Activated CD4-positive, alpha-beta memory T cell treated with anti-CD3 and anti-CD28 coated beads, Interleukin-2, amount 10 ng/mL, durations not matched to agents 7 days and 5 days (primary cell): ENCODE measurements at regions not wholly inside any gene's neighbourhood (a gene's known extent, or its start where the extent isn't known, plus 50 kb on each side); places are given as distances from the start of the nearest gene placed in this dataset.
"Not testable (repeated sequence)": the region's sequence is repeated elsewhere in the genome, so short reads cannot be mapped to it uniquely, and the experiment has no call there.

ENCODE experiments used
- CTCF ChIA-PET: fragments of 350-600 bp; sonication (Branson Sonifier 250); formaldehyde crosslinking; loops from one replicate; lab custom pipeline; 2021; ENCODE audit warnings: antibody characterized with exemption, inconsistent platforms; lab: Charles Lee
- POLR2A ChIA-PET: fragments of 350-600 bp; sonication (Branson Sonifier 250); formaldehyde crosslinking; loops from one replicate; lab custom pipeline; 2021; ENCODE audit warnings: antibody characterized with exemption; lab: Charles Lee
- DNase-seq: peaks from one replicate; pipeline ENCODE4 v3.0.0-alpha.2; 2020
- H3K27ac Mint-ChIP-seq: one replicate; pipeline ENCODE4 v1.8.0; 2021; ENCODE audit warnings: mild to moderate bottlenecking, mixed read lengths
- H3K27me3 Mint-ChIP-seq: one replicate; pipeline ENCODE4 v1.8.0; 2021; ENCODE audit warnings: mixed read lengths
- H3K36me3 Mint-ChIP-seq: one replicate; pipeline ENCODE4 v1.8.0; 2021; ENCODE audit warnings: low read depth, mixed read lengths
- H3K4me1 Mint-ChIP-seq: one replicate; pipeline ENCODE4 v1.8.0; 2021; ENCODE audit warnings: mixed read lengths
- H3K4me3 Mint-ChIP-seq: one replicate; pipeline ENCODE4 v1.8.0; 2021; ENCODE audit warnings: mild to moderate bottlenecking, mixed read lengths
- H3K9me3 Mint-ChIP-seq: one replicate; pipeline ENCODE4 v1.8.0; 2021; ENCODE audit warnings: mixed read lengths

DNA sequence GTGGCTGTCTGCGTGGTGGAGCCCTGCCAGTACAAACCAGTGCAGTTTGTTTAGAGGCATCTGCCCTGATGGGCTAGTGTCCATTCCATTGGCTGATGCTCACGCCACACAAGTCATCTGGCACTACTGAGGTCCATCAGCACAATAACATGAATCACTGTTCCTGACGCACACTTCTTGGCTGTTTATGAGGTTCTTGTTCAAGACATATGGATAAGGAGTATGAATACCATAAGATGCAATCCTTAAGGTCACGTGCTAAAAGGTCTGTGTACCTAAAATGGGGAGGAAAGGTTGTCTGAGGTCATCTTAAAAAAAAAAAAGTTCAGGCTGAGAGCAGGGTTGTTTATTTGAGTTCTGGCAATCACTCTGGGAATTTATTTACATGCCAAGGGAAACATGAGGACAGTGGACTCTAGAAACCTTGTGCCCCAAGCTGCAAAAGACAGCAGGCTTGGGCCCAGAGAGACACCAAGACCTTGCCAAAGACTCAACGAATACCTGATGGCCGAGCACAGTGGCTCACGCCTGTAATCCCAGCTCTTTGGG, 54.1 kb upstream of the SHLD1 start:
- no peak for DNase-seq
- H3K4me1 Mint-ChIP-seq, result no peaks in the 10 kb centered on the region
- ChIA-PET CTCF (no interaction called here), POLR2A (no interaction called here)
- no peaks in the 10 kb centered on the region for H3K27me3 Mint-ChIP-seq
- no peak overlapping the region for H3K4me3 Mint-ChIP-seq
- no peak overlapping the region for H3K27ac Mint-ChIP-seq
- H3K9me3 Mint-ChIP-seq, result no peaks in the 10 kb centered on the region
- no peaks in the 10 kb centered on the region for H3K36me3 Mint-ChIP-seq

DNA sequence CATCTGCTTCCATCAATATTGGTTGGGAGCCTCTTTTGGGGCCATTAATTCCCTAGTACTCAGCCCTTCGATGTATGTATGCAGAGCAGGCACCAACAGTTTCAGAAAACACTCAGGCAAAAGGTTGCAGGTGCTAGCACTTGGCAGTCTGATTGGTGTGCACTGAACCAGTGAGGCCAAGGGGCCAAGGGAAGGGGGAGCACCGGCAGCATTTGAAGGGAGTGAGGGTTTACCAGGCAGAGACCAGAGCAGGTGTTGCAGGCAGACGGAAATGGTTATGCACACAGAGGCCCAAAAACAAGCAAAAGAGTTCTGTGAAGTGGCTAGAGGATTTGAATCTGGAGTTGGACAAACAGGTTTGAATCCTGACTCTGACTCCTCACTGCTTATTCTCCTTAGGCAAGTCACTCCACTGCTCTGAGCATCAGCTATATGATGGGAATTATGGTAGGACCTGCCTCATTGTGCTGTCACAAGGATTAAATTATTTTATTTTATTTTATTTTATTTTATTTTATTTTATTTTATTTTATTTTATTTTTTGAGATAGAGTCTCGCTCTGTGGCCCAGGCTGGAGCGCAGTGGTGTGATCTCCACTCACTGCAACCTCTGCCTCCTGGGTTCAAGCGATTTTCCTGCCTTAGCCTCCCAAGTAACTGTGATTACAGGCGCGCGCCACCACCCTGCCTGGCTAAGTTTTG, 58.1 kb upstream of the SHLD1 start:
- no peak for DNase-seq
- CTCF ChIA-PET, result no interaction called here
- no peak overlapping the region for H3K27ac Mint-ChIP-seq

DNA sequence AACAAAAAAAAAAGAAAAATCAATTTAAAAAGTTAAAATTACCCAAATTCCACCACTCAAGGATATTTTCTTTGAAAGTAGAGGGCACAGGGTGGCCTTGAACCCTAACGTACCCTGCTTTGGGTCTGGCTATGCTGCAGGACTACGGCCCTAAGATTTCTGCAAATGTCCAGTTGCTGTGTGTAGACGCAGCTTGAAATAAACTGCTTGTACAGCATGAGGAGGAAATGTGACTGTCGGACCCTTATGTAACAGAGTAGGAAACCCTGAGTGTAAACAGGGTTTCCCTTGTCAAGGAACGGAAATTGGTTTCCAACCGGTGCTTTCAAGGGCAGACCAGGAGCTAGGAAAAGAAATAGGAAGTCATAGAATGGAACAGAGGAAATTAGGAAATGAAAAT, 60.7 kb upstream of the SHLD1 start:
- Mint-ChIP-seq H3K27me3 (no peaks in the 10 kb centered on the region), H3K27ac (no peak overlapping the region), H3K36me3 (no peaks in the 10 kb centered on the region), H3K4me1 (no peaks in the 10 kb centered on the region), H3K4me3 (no peak overlapping the region), H3K9me3 (no peaks in the 10 kb centered on the region)
- ChIA-PET CTCF (no interaction called here), POLR2A (no interaction called here)
- no peak for DNase-seq

More for the DNA sequence above, 58.1 kb upstream of the SHLD1 start:
- Mint-ChIP-seq H3K36me3 (no peaks in the 10 kb centered on the region), H3K27me3 (no peaks in the 10 kb centered on the region), H3K4me3 (no peak overlapping the region), H3K4me1 (no peaks in the 10 kb centered on the region), H3K9me3 (no peaks in the 10 kb centered on the region)
- POLR2A ChIA-PET, result no interaction called here

DNA sequence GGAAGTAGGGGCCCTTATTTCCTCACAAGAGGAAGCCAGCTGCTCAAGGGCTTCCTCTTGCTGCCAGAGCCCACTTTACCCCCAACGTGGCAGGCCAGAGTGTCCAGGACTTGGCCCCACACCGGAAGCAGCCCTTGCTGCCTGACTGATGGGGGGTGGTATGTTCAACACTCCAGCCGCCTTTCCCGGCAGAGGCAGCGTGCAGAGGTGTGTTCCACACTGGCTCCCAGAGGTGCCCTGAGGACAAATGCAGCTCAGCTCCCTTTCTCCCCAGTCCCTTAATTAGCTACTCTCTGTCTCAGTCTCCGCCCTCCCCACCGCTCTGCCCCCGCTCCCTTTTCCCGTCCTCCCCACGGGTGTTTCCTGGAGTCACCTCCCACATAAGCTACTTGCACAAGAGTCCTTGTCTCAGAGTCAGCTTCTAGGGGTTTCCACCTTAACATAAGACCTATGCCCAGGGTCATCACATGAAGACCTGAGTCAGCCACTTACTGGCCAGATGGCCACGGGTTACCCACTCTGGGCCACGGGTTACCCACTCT, 61.7 kb upstream of the SHLD1 start:
- Mint-ChIP-seq H3K4me3 (no peak overlapping the region), H3K27me3 (no peaks in the 10 kb centered on the region), H3K9me3 (no peaks in the 10 kb centered on the region), H3K36me3 (no peaks in the 10 kb centered on the region), H3K4me1 (no peaks in the 10 kb centered on the region), H3K27ac (no peak overlapping the region)
- DNase-seq, result no peak
- ChIA-PET CTCF (no interaction called here), POLR2A (no interaction called here)

DNA sequence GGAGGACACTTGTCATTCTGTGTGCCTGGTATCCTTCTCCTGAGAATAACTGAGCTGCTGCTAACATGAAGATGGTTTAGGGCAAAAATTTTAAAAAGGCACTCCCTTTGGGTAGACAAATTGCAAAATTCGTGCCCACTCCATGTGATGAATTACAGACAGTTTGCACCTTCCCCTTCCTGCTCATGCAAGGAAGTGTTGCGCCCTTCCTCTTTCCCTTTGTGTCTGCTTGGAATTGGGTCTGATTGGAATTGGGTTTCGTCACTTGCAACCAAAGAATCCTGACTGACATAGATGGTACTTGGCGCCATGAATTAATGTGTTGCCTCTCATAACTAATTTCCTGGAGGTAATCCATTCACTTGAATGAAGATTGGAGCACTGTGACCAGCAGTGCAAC, 62.3 kb upstream of the SHLD1 start:
- ChIA-PET CTCF (interaction anchor here (0.6 kb wide), 1 partner anchor 159 kb away, joined by 3 read pairs; no protein-coding TSS in a partner anchor), POLR2A (no interaction called here)
- no peaks in the 10 kb centered on the region for H3K36me3 Mint-ChIP-seq
- no peaks in the 10 kb centered on the region for H3K9me3 Mint-ChIP-seq
- H3K4me3 Mint-ChIP-seq, result no peak overlapping the region
- no peaks in the 10 kb centered on the region for H3K4me1 Mint-ChIP-seq
- no peak for DNase-seq
- no peak overlapping the region for H3K27ac Mint-ChIP-seq
- no peaks in the 10 kb centered on the region for H3K27me3 Mint-ChIP-seq

DNA sequence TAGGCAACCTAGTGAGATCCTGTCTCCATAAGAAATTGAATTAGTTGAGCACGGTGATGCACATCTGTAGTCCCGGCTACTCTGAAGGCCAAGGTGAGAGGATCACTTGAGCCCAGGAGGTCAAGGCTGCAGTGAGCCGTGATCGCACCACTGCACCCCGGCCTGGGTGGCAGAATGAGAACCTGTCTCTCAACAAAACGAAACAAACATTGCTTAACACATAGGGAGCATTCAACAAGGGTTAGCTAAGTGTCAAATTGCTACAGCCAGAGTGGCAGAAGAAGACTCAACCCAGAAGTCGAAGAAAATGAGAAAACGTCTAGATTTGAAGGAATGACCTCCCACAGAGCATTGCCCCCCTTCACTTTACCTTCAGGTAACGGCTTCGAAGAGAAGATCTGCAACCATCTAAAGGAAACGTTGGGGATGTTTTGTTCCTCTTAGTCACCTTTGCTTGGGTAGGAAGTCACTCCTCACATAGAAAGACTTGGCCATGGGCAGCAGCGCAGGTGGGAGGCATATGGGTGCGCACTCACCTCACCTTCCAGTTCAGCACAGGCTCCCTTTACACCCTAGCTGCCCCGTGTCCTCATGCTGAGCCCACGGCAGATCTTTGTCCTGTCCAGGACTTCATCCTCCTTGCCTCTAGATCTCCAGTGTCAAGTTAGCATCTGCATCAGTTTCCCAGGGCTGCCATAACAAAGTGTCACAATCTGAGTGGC, 63.7 kb upstream of the SHLD1 start:
- Mint-ChIP-seq H3K4me1 (no peaks in the 10 kb centered on the region), H3K4me3 (no peak overlapping the region), H3K36me3 (no peaks in the 10 kb centered on the region), H3K27ac (no peak overlapping the region), H3K27me3 (no peaks in the 10 kb centered on the region), H3K9me3 (no peaks in the 10 kb centered on the region)
- DNase-seq, result no peak
- ChIA-PET CTCF (no interaction called here), POLR2A (no interaction called here)

DNA sequence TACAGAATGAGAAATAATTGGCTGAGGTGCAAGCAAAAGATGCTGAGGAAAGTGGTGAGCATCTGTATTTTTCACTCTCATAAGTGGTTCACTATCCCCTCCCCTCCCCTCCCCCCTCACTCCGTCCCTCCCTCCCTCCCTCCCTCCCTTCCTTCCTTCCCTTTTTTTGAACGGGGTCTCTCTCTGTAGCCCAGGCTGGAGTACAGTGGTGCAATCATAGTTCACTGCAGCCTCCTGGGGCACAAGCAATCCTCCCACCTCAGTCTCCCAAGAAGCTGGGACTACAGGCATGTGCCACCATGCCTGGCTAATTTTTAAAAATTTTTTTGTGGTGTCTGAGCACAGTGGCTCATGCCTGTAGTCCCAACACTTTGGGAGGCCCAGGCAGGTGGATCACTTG, 67.6 kb upstream of the SHLD1 start:
- H3K36me3 Mint-ChIP-seq, POLR2A ChIA-PET, H3K4me3 Mint-ChIP-seq, H3K4me1 Mint-ChIP-seq, H3K27me3 Mint-ChIP-seq, CTCF ChIA-PET, H3K27ac Mint-ChIP-seq, DNase-seq, H3K9me3 Mint-ChIP-seq: not testable (repeated sequence)

DNA sequence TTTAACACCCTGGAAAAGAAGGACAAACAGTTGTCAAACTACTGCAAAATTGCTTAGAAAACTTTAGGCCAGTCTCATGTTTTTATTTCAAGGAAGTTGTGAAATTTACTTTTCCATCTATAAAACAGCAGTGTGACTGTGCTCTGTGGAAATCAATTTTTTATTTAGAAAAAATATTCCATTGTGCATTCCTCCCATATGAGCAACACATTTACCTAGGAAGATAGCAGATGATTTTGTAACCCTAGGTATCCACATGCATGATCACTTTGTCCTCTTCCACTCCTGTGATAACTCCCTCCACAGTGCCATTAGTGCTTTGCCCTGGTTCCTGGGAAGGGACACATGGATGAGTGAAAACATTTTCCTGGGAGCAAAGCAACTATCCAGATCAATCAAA, 69.4 kb upstream of the GPCPD1 start:
- no peaks in the 10 kb centered on the region for H3K36me3 Mint-ChIP-seq
- CTCF ChIA-PET, result no interaction called here
- POLR2A ChIA-PET, result no interaction called here
- H3K27ac Mint-ChIP-seq, result no peak overlapping the region
- H3K9me3 Mint-ChIP-seq, result no peaks in the 10 kb centered on the region
- H3K4me1 Mint-ChIP-seq, result no peaks in the 10 kb centered on the region
- H3K27me3 Mint-ChIP-seq, result no peaks in the 10 kb centered on the region
- no peak overlapping the region for H3K4me3 Mint-ChIP-seq
- no peak for DNase-seq

DNA sequence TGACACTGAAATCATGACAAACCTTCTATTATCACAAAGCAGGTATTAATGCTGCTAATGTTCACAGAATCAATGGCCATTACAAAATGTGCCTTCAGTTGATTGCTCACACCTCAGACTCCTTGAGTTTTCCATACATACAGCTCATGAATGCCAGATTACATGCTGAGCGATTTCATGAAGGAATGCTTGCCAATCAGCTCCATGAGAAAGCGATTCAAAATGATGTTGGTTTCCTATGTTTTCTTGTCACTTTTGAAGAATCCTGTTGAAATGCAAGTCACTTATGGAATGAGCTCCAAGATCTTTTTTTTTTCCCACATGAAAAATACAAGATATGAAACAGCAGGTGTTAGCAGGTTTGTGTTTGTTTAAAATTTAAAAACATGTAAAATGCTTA, 68.0 kb upstream of the GPCPD1 start:
- ChIA-PET POLR2A (no interaction called here), CTCF (no interaction called here)
- Mint-ChIP-seq H3K9me3 (no peaks in the 10 kb centered on the region), H3K27me3 (no peaks in the 10 kb centered on the region), H3K4me3 (no peak overlapping the region), H3K4me1 (peaks cover 5% of the 10 kb centered on the region), H3K36me3 (no peaks in the 10 kb centered on the region), H3K27ac (no peak overlapping the region)
- DNase-seq, result no peak

DNA sequence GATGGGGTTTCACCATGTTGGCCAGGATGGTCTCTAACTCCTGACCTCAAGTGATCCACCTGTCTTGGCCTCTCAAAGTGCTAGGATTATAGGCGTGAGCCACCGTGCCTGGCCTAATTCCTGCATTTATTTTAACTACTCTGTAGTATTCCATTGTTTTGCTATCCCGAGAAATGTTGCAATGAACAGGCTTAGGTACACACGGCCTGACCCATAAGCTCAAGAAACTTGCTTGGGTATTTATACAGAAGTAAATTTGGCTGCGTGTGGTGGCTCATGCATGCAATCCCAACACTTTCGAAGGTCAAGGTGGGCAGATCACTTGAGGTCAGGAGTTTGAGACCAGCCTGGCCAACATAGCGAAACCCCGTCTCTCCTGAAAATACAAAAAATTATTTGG, 67.1 kb upstream of the GPCPD1 start:
- POLR2A ChIA-PET, H3K27ac Mint-ChIP-seq, H3K27me3 Mint-ChIP-seq, CTCF ChIA-PET, DNase-seq, H3K9me3 Mint-ChIP-seq, H3K4me3 Mint-ChIP-seq, H3K36me3 Mint-ChIP-seq, H3K4me1 Mint-ChIP-seq: not testable (repeated sequence)

DNA sequence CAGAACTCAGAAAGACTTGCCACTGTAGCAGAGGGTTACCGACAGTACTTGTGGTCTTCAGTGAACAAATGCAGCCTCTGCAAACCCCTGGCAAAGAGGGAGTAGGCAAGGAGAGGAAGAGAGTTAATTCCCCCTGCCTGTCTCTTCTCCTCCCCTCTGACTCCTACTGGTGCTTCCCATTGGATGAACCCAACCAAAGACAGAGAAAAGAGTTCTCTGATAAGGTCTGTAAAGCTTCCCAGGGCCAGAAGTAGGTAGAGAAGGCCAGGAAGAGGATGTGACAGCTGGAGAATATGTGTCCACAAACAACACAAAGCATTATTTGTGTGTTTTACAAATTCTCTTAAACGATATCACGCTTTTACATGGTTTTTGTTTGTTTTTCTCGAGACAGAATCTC, 66.6 kb upstream of the GPCPD1 start:
- H3K36me3 Mint-ChIP-seq, result no peaks in the 10 kb centered on the region
- POLR2A ChIA-PET, result no interaction called here
- no peaks in the 10 kb centered on the region for H3K27me3 Mint-ChIP-seq
- H3K9me3 Mint-ChIP-seq, result no peaks in the 10 kb centered on the region
- no peak overlapping the region for H3K27ac Mint-ChIP-seq
- CTCF ChIA-PET, result no interaction called here
- H3K4me1 Mint-ChIP-seq, result peaks cover 5% of the 10 kb centered on the region
- no peak overlapping the region for H3K4me3 Mint-ChIP-seq
- no peak for DNase-seq

DNA sequence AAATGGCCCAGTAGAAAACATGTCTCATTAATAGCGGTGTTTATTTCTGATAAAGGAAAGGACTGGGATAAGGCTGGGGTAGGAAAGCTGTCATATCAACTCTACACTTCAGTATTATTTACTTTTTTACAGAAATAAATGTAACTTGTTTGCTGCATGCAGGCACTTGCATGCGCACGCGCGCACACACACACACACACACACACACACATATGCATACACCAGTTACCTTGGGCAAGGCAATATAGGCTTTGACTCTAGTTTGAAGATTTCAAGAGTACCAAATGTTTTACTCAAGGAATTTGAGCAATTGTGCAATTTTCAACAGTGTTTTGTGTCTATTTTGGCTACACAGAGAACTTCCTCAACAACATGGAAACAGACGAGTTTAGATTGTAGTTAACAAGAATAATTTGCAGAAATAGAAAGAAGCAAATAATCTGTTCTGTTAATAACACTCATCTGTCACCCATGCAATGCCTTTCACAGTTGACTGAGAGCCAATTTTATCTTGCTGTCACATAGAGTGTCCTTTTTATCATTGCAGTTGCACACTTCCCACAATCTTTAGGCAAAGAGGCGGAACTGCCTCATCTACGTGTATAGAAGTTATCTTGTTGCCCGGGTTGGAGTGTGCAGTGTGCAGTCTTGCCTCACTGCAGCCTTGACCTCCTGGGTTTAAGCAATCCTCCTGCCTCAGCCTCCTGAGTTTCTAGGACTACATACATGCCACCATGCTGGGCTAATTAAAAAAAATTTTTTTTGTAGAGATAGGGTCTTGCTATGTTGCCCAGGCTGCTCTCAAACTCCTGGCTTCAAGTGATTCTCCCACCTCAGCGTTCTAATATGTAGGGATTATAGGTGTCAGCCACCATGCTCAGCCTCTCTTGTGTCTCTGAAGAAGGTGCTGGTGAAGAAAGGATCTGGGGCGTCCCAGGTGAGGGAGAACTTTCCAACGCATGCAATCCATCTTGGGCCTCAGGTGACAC, 64.6 kb upstream of the GPCPD1 start:
- CTCF ChIA-PET, result no interaction called here

More for the DNA sequence above, 64.6 kb upstream of the GPCPD1 start:
- DNase-seq, result no peak
- POLR2A ChIA-PET, result no interaction called here
- Mint-ChIP-seq H3K4me1 (peaks cover 5% of the 10 kb centered on the region), H3K9me3 (no peaks in the 10 kb centered on the region), H3K4me3 (no peak overlapping the region), H3K27me3 (no peaks in the 10 kb centered on the region), H3K36me3 (no peaks in the 10 kb centered on the region), H3K27ac (no peak overlapping the region)
